Peyer's patch (tissue), 4 donors: ENCODE measurements at regions not wholly inside any gene's neighbourhood (a gene's known extent, or its start where the extent isn't known, plus 50 kb on each side); places are given as distances from the start of the nearest gene placed in this dataset.

Experiments used
- DNase-seq, 3 donors: peaks; one replicate each; pipeline ENCODE4 v3.0.0-alpha.2; 2017 to 2019
- H3K27ac ChIP-seq, 4 donors: fragments of 200-600 bp; sonication (generic); one replicate each; pipeline ENCODE4 v1.5.1; 2016 to 2019
- H3K27me3 ChIP-seq, 2 donors: fragments of 200-600 bp; sonication (generic); one replicate each; pipeline ENCODE4 v1.5.1; 2019
- H3K36me3 ChIP-seq, 3 donors: fragments of 200-600 bp; sonication (generic); one replicate each; pipeline ENCODE4 v1.5.1; 2016 to 2019
- H3K4me1 ChIP-seq, 4 donors: fragments of 200-600 bp; sonication (generic); one replicate each; pipeline ENCODE4 v1.5.1; 2016 to 2019
- H3K4me3 ChIP-seq, 4 donors: fragments of 200-600 bp; sonication (generic); 1 replicate in 3 of 4; 2 replicates in 1 of 4; pipeline ENCODE4 v1.5.1; 2016 to 2019; ENCODE audit warnings: mild to moderate bottlenecking in 1 of 4
- H3K9me3 ChIP-seq, 4 donors: fragments of 200-600 bp; sonication (generic); one replicate each; pipeline ENCODE4 v1.5.1; 2016 to 2019; ENCODE audit warnings: mild to moderate bottlenecking in 1 of 4
- POLR2A ChIP-seq, 2 donors: fragments of 450-650 bp; IDR thresholded peaks; one replicate each; pipeline ENCODE4 v1.5.1; 2017; ENCODE audit warnings: antibody characterized with exemption in 2 of 2, mild to moderate bottlenecking in 2 of 2, moderate library complexity in 2 of 2
- TF ChIP-seq, protein P1 (sequence below), 6 experiments: fragments of 450-650 bp in 4 of 6; fragments of 200-600 bp in 2 of 6; sonication (generic) in 1 of 6; IDR thresholded peaks; one replicate each; pipeline ENCODE4 v1.5.1; 2017 to 2019; ENCODE audit warnings: antibody characterized with exemption in 6 of 6, mild to moderate bottlenecking in 3 of 6, moderate library complexity in 1 of 6

DNA sequence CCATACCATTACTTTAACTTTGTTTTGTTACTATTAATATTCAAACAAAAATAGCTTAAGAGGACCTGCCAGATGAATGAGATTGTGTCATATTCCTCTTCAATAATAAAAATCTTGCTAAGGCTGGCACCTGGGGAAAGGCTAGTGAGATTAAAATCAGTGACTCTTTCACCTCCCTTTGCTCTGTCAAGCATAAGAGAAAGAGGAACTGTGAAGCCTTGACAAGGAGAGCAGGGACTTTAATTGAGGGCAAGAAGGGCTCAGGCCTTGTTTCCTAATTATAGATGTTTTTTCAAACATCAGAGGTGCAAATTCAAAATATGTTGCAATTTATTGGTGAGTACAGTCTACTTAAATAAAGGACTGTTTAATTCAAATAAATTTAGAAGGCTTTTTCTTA, 91.7 kb downstream of the SPATA31D1 start:
- H3K4me1 ChIP-seq = no peaks in the 10 kb centered on the region
- no peak for DNase-seq
- H3K27me3 ChIP-seq = no peaks in the 10 kb centered on the region
- H3K4me3 ChIP-seq = no peak overlapping the region
- no peaks in the 10 kb centered on the region for H3K9me3 ChIP-seq
- H3K36me3 ChIP-seq = no peaks in the 10 kb centered on the region
- H3K27ac ChIP-seq = no peak overlapping the region
- TF ChIP-seq, protein P1, sequence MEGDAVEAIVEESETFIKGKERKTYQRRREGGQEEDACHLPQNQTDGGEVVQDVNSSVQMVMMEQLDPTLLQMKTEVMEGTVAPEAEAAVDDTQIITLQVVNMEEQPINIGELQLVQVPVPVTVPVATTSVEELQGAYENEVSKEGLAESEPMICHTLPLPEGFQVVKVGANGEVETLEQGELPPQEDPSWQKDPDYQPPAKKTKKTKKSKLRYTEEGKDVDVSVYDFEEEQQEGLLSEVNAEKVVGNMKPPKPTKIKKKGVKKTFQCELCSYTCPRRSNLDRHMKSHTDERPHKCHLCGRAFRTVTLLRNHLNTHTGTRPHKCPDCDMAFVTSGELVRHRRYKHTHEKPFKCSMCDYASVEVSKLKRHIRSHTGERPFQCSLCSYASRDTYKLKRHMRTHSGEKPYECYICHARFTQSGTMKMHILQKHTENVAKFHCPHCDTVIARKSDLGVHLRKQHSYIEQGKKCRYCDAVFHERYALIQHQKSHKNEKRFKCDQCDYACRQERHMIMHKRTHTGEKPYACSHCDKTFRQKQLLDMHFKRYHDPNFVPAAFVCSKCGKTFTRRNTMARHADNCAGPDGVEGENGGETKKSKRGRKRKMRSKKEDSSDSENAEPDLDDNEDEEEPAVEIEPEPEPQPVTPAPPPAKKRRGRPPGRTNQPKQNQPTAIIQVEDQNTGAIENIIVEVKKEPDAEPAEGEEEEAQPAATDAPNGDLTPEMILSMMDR (IDR thresholded peaks at IDR 0.05) = no peak

DNA sequence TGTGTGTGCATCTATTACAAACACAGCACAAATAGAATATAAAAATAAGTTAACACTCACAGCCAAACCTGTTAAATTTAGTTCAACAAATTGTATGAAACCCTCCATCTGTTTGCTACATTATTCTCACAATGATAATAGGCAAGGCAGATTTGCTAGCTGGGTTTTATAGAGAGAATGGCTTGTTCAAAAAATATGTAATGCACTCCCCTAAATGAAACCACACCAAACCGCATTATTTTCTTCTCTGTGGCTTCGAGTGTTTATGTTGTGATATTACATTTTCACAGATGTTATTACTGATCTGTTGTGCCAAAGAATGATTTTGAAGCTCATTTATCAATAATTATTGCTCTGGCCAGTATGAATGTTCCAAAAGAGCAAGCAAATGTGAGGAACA, 92.9 kb downstream of the SPATA31D1 start:
- Histone ChIP-seq H3K27ac (no peak overlapping the region), H3K4me3 (no peak overlapping the region), H3K4me1 (no peaks in the 10 kb centered on the region), H3K27me3 (no peaks in the 10 kb centered on the region), H3K9me3 (no peaks in the 10 kb centered on the region), H3K36me3 (no peaks in the 10 kb centered on the region)
- TF ChIP-seq POLR2A (IDR thresholded peaks at IDR 0.05) = no peak
- TF ChIP-seq, protein P1 (IDR thresholded peaks at IDR 0.05) = no peak
- no peak for DNase-seq

DNA sequence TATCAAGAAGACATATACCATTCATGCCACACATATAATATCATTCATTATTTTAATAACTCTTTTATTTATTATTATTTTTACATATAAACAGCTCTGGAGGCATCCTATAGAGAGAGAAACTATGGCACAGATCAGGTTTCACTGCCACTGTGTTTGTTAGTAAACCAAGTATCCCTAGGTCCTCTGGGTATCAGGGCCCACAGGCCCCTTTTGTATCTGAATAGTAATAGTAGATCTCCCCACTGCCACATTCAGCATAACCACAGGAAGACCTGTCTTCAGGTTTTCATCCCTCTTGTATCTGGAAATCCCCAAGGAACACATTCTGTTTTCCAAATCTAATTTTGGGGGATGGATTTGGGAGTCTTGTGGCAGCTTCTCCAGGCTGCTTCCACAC, 94.0 kb downstream of the SPATA31D1 start:
- no peaks in the 10 kb centered on the region for H3K27me3 ChIP-seq
- H3K4me3 ChIP-seq = no peak overlapping the region
- no peak for DNase-seq
- H3K4me1 ChIP-seq = no peaks in the 10 kb centered on the region
- H3K36me3 ChIP-seq = no peaks in the 10 kb centered on the region
- TF ChIP-seq POLR2A (IDR thresholded peaks at IDR 0.05) = no peak
- TF ChIP-seq, protein P1 (IDR thresholded peaks at IDR 0.05) = no peak
- H3K9me3 ChIP-seq = no peaks in the 10 kb centered on the region
- H3K27ac ChIP-seq = no peak overlapping the region

DNA sequence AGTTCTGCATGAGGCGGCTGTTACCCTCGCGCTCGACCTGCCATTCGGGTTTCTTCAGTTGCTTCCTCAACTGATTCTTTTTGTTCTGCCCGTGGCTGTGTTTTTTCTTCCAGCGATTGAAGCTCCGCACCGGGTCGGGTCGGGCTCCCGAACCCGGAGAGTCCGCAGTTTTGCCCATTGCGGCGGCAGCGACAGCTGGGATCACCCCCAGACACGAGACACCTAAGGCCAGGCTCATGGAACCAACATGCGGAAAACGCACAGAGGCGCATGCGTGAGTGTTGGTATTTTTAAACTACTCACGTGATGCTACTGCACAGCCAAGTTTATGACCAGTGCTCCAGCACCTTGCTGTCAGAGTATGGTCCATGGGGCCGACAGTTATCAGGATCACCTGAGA, 100.0 kb downstream of the SPATA31D1 start:
- no peak for DNase-seq
- TF ChIP-seq, protein P1 (IDR thresholded peaks at IDR 0.05) = no peak
- TF ChIP-seq POLR2A (IDR thresholded peaks at IDR 0.05) = no peak
- H3K4me3 ChIP-seq = no peak overlapping the region
- H3K9me3 ChIP-seq = no peaks in the 10 kb centered on the region
- H3K4me1 ChIP-seq = no peaks in the 10 kb centered on the region
- H3K27me3 ChIP-seq = no peaks in the 10 kb centered on the region
- H3K27ac ChIP-seq = no peak overlapping the region
- H3K36me3 ChIP-seq = no peaks in the 10 kb centered on the region

DNA sequence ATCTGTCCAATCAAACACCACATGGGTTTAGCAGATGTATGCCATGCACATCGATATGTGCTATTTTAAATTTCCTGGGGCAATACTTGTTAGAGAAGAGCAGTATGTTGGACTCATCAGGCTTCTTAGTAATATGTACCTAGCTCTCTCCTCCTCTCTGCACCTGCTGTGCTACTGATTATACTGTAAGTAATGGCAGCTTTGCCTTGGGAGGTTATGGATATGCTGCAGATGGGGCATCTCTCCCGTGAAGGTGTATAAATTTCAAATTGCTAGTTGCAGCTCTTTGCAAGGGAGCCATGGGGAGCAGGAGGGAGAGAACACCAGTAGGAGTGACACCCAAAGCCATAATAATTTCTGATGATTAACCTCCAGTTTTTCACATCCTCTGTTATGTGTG, 101.5 kb downstream of the SPATA31D1 start:
- H3K4me1 ChIP-seq = no peaks in the 10 kb centered on the region
- H3K9me3 ChIP-seq = no peaks in the 10 kb centered on the region
- H3K27ac ChIP-seq = no peak overlapping the region
- H3K36me3 ChIP-seq = no peaks in the 10 kb centered on the region
- no peak for DNase-seq
- TF ChIP-seq, protein P1 (IDR thresholded peaks at IDR 0.05) = no peak
- no peak for TF ChIP-seq POLR2A (IDR thresholded peaks at IDR 0.05)
- H3K4me3 ChIP-seq = no peak overlapping the region
- H3K27me3 ChIP-seq = no peaks in the 10 kb centered on the region

DNA sequence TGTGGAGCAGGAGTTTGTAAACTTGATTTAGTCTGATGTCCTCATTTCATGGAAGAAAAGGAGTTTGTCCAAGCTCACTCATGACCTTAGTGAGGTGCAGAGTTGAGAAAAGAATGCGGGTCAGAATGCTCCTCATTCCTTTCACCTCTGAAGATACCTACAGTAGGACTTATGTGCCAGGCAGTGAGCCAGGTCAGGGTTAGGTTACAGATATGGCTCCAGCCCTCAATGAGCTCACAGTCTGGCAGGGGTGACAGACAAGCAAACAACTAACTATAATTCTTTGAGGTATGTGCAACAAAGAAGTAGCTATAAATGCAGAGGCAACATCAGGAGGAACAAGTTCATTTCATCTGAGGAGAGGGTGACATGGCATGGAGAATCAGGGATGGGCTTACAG, 102.5 kb downstream of the SPATA31D1 start:
- Histone ChIP-seq H3K9me3 (no peaks in the 10 kb centered on the region), H3K27me3 (no peaks in the 10 kb centered on the region), H3K4me3 (no peak overlapping the region), H3K4me1 (no peaks in the 10 kb centered on the region), H3K27ac (no peak overlapping the region), H3K36me3 (no peaks in the 10 kb centered on the region)
- DNase-seq = no peak
- TF ChIP-seq POLR2A (IDR thresholded peaks at IDR 0.05) = no peak
- TF ChIP-seq, protein P1 (IDR thresholded peaks at IDR 0.05) = no peak
